HEK293T (cell line): ENCODE measurements at regions not wholly inside any gene's neighbourhood (a gene's known extent, or its start where the extent isn't known, plus 50 kb on each side); places are given as distances from the start of the nearest gene placed in this dataset.

ENCODE experiments used
- CTCF ChIA-PET: fragments of 350-600 bp; formaldehyde crosslinking; extraction: SDS; loops from one replicate; lab custom pipeline; 2021; ENCODE audit warnings: antibody characterized with exemption, inconsistent platforms; lab: Yijun Ruan, JAX
- POLR2A ChIA-PET: fragments of 350-600 bp; formaldehyde crosslinking; extraction: SDS; loops from one replicate; lab custom pipeline; 2020; ENCODE audit warnings: antibody characterized with exemption, inconsistent platforms; lab: Yijun Ruan, JAX
- DNase-seq: peaks from one replicate; pipeline ENCODE4 v3.0.0; 2012; ENCODE audit warnings: mixed read lengths; ENCODE audit errors: extremely low spot score
- ARNT ChIP-seq: fragments of 450-650 bp; IDR thresholded peaks from 2 replicates; pipeline ENCODE4 v1.6.1; 2017; ENCODE audit warnings: mild to moderate bottlenecking
- BHLHE40 ChIP-seq: fragments of 450-650 bp; IDR thresholded peaks from 2 replicates; pipeline ENCODE4 v1.6.1; 2016; ENCODE audit warnings: mild to moderate bottlenecking, moderate library complexity, borderline replicate concordance
- CTBP1 ChIP-seq: fragments of 450-650 bp; IDR thresholded peaks from 2 replicates; pipeline ENCODE4 v1.6.1; 2016; ENCODE audit warnings: borderline replicate concordance
- ELF4 ChIP-seq: fragments of 450-650 bp; IDR thresholded peaks from 2 replicates; pipeline ENCODE4 v1.6.1; 2017; ENCODE audit warnings: antibody characterized with exemption
- FOXA1 ChIP-seq: fragments of 450-650 bp; IDR thresholded peaks from 2 replicates; pipeline ENCODE4 v1.6.1; 2016; ENCODE audit warnings: mild to moderate bottlenecking
- FOXK2 ChIP-seq: fragments of 450-650 bp; IDR thresholded peaks from 2 replicates; pipeline ENCODE4 v1.6.1; 2016; ENCODE audit warnings: mild to moderate bottlenecking
- FOXM1 ChIP-seq: fragments of 450-650 bp; IDR thresholded peaks from 2 replicates; pipeline ENCODE4 v1.6.1; 2017; ENCODE audit warnings: mild to moderate bottlenecking, borderline replicate concordance
- HDGF ChIP-seq: fragments of 450-650 bp; IDR thresholded peaks from 2 replicates; pipeline ENCODE4 v1.6.1; 2017; ENCODE audit warnings: antibody characterized with exemption, borderline replicate concordance
- L3MBTL2 ChIP-seq: fragments of 450-650 bp; conservative IDR thresholded peaks from 2 replicates; pipeline ENCODE4 v1.6.1; 2016; ENCODE audit warnings: mild to moderate bottlenecking
- LEF1 ChIP-seq: fragments of 450-650 bp; IDR thresholded peaks from 2 replicates; pipeline ENCODE4 v1.6.1; 2017; ENCODE audit warnings: mild to moderate bottlenecking, borderline replicate concordance
- NFRKB ChIP-seq: fragments of 450-650 bp; IDR thresholded peaks from 2 replicates; pipeline ENCODE4 v1.6.1; 2016; ENCODE audit warnings: mild to moderate bottlenecking, moderate library complexity
- SP1 ChIP-seq: fragments of 450-650 bp; IDR thresholded peaks from 2 replicates; pipeline ENCODE4 v1.6.1; 2017
- SUZ12 ChIP-seq: fragments of 450-650 bp; IDR thresholded peaks from 2 replicates; pipeline ENCODE4 v1.6.1; 2016; ENCODE audit warnings: mild to moderate bottlenecking
- TARDBP ChIP-seq: fragments of 450-650 bp; IDR thresholded peaks from 2 replicates; pipeline ENCODE4 v1.6.1; 2016
- ZNF384 ChIP-seq: fragments of 450-650 bp; IDR thresholded peaks from 2 replicates; pipeline ENCODE4 v1.6.1; 2016
- TF ChIP-seq, protein P1 (sequence below): fragments of 450-650 bp; IDR thresholded peaks from 2 replicates; pipeline ENCODE4 v1.6.1; 2016

DNA sequence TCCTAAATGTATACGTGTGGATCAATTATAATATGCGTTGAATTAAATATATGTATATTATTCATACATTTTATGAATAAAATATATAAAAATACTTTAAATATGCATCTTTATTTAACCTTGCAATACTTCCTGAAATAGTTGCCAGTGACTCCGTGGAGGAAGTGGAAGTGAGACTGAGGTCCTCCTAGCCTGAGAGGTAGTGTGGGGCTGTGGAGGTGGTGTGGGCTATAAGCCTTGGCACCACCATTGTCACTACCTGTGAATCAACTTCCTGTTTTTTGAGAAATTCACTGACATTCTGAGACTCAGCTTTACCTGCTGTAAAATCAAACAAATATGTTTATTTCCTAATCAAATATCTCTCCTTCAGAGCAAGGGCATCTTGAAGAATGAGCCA is 514.2 kb downstream of the VRK1 start:
- ChIA-PET CTCF (no interaction called here), POLR2A (no interaction called here)
- no peak for DNase-seq
- TF ChIP-seq, protein P1, sequence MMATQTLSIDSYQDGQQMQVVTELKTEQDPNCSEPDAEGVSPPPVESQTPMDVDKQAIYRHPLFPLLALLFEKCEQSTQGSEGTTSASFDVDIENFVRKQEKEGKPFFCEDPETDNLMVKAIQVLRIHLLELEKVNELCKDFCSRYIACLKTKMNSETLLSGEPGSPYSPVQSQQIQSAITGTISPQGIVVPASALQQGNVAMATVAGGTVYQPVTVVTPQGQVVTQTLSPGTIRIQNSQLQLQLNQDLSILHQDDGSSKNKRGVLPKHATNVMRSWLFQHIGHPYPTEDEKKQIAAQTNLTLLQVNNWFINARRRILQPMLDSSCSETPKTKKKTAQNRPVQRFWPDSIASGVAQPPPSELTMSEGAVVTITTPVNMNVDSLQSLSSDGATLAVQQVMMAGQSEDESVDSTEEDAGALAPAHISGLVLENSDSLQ, result no peak
- TF ChIP-seq CTBP1 (no peak), L3MBTL2 (no peak), SP1 (no peak), FOXA1 (no peak), FOXM1 (no peak), FOXK2 (no peak), ARNT (no peak), LEF1 (no peak), ZNF384 (no peak), HDGF (no peak)

DNA sequence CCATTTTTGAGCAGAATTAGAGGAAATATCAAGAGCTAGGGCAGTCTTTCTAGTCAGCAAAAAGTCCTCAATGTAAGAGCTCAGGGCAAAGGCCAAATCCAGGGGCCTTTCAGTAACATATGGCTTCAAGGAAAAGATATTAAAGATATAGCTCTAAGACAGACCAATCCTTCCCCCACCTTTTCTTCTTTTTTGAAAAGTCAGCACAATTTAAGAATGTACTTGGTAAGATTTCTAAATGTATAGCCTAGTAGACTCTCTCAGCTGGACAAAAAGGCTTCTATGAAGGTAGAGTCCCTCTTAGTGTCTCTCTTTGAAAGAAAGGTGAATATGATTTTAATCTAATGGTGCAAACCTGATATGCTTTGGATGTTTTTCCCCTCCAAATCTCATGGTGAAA is 515.7 kb downstream of the VRK1 start:
- ChIA-PET CTCF (no interaction called here), POLR2A (no interaction called here)
- no peak for DNase-seq
- TF ChIP-seq FOXK2 (no peak), NFRKB (no peak), LEF1 (no peak), CTBP1 (no peak), ARNT (no peak), HDGF (no peak)

DNA sequence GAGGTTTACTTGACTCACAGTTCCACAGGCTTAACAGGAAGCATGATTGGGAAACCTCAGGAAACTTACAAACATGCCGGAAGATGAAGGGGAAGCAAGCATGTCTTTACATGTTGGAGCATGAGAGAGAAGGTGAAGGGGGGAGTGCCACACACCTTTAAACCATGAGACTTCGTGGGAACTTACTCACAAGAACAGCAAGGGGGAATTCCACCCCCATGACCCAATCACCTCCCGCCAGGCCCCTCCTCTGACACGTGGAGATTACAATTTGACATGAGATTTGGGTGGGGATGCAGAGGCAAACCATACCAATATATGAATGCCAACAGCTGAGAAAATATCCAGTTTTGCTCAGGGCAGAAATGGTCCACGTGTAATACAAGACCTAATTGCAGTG is 518.6 kb downstream of the VRK1 start:
- DNase-seq, result no peak
- CTCF ChIA-PET, result no interaction called here
- TF ChIP-seq, protein P1, result no peak
- no peak for TF ChIP-seq ELF4
- POLR2A ChIA-PET, result no interaction called here

DNA sequence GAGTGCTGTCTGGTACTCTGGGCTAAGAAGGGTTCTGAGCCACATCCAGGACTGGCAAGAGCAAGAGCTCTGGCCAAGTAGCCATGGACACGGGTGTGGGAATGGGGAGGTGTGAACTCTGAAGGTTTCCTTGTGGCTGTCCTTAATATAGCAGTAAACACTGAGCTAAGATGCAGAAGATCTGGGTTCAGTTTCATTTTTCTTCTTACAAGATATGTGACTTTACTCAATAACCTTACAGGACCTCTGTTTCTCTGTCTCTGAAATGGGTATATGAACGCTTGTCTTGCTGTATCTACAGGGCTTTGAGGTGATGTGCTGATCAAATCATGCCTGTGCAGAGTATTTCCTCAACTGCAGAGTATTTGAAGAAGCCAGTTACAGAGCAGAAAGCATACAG is 521.2 kb downstream of the VRK1 start:
- TF ChIP-seq, protein P1, result no peak
- TF ChIP-seq FOXA1, result no peak
- TF ChIP-seq BHLHE40, result no peak
- TF ChIP-seq TARDBP, result no peak
- DNase-seq, result no peak
- ChIA-PET CTCF (no interaction called here), POLR2A (no interaction called here)

DNA sequence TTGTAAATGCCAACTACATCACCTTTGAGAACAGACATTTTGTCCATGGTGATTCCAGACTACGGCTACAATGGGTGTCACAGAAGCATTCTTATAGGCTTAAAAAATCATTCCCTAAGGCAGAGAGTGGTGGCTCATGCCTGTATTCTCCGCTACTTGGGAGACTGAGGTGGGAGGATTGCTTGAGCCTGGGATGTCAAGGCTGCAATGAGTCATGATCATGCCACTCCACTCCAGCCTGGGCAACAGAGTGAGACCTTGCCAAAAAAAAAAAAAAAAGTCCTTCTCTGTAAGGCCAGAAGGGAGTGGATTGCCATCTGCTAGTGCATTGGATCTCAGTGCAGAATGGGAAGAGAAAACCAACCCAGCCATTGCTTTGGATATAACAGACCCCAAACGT is 522.5 kb downstream of the VRK1 start:
- ChIA-PET CTCF (interaction anchor here (0.6 kb wide), 1 partner anchor 1953 kb away, joined by 3 read pairs; no protein-coding TSS in a partner anchor), POLR2A (no interaction called here)
- TF ChIP-seq HDGF (no peak), TARDBP (no peak), FOXM1 (no peak), SP1 (no peak), CTBP1 (no peak), SUZ12 (no peak), FOXA1 (no peak), NFRKB (no peak), ELF4 (no peak), LEF1 (no peak), ARNT (no peak), ZNF384 (no peak), BHLHE40 (no peak), L3MBTL2 (no peak), FOXK2 (no peak)
- TF ChIP-seq, protein P1, result no peak
- DNase-seq, result no peak

DNA sequence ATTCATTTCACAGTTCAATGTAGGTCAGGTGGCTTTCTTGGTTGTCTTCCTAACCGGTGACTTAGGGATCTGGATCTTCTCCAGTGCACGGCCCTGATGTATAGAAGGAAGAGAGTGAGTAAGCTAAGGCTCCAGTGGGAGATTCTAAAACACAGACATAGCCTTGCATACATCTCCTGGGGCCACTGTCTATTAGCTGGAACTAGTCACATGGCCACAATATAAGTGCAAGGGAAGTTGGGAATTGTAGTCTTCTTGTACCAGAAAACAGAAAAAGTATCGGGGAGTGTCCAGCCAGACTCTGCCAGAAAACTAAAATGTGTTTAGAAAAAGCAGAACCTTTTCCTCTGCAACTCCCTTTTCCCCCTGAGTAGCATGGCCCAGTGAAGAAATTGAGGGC is 531.6 kb downstream of the VRK1 start:
- ChIA-PET POLR2A (no interaction called here), CTCF (no interaction called here)
- TF ChIP-seq FOXA1, result no peak
- no peak for TF ChIP-seq CTBP1
- TF ChIP-seq ELF4, result no peak
- no peak for TF ChIP-seq FOXK2
- no peak for TF ChIP-seq TARDBP
- no peak for TF ChIP-seq L3MBTL2
- TF ChIP-seq NFRKB, result no peak
- TF ChIP-seq FOXM1, result no peak
- TF ChIP-seq BHLHE40, result no peak
- TF ChIP-seq ZNF384, result no peak
- no peak for TF ChIP-seq LEF1
- TF ChIP-seq SUZ12, result no peak
- TF ChIP-seq SP1, result no peak
- no peak for TF ChIP-seq ARNT
- TF ChIP-seq, protein P1, result no peak
- no peak for TF ChIP-seq HDGF
- DNase-seq, result no peak
